CD14-positive monocyte (primary cell): ENCODE measurements at regions not wholly inside any gene's neighbourhood (a gene's known extent, or its start where the extent isn't known, plus 50 kb on each side); places are given as distances from the start of the nearest gene placed in this dataset.
"Not testable (repeated sequence)": the region's sequence is repeated elsewhere in the genome, so short reads cannot be mapped to it uniquely, and the experiment has no call there.

Source experiments
- DNase-seq, 3 donors: peaks; one replicate each; pipeline ENCODE4 v3.0.0-alpha.2; 2011 to 2022
- H2AFZ ChIP-seq: 2 replicates; pipeline ENCODE4 v1.6.0; 2012; ENCODE audit warnings: mild to moderate bottlenecking, low read depth, low read length, inconsistent platforms; ENCODE audit not compliant: insufficient read depth, poor library complexity, severe bottlenecking
- H3K27ac ChIP-seq, 2 donors: 1 replicate in 1 of 2; 2 replicates in 1 of 2; pipeline ENCODE4 v1.5.1; 2012 to 2013; ENCODE audit warnings: low read length in 2 of 2, control low read depth in 1 of 2, inconsistent platforms in 1 of 2, low read depth in 1 of 2, mild to moderate bottlenecking in 1 of 2
- H3K27me3 ChIP-seq, 2 donors: one replicate each; pipeline versions ENCODE4 v1.6.0 to v1.6.1; 2011 to 2013; ENCODE audit warnings: low read length in 2 of 2; ENCODE audit not compliant: control insufficient read depth in 2 of 2, insufficient read depth in 2 of 2
- H3K36me3 ChIP-seq, 2 donors: replicated peaks in 1 of 2; 1 replicate in 1 of 2; 2 replicates in 1 of 2; pipeline versions ENCODE4 v1.5.1 to v1.6.1; 2012 to 2013; ENCODE audit warnings: low read length in 2 of 2, control low read depth in 1 of 2, inconsistent platforms in 1 of 2, mild to moderate bottlenecking in 1 of 2; ENCODE audit not compliant: insufficient read depth in 2 of 2, control insufficient read depth in 1 of 2
- H3K4me1 ChIP-seq, 2 donors: 1 replicate in 1 of 2; 2 replicates in 1 of 2; pipeline versions ENCODE4 v1.5.1 to v1.6.1; 2012 to 2013; ENCODE audit warnings: low read length in 2 of 2, control low read depth in 1 of 2, inconsistent platforms in 1 of 2, mild to moderate bottlenecking in 1 of 2, moderate library complexity in 1 of 2; ENCODE audit not compliant: insufficient read depth in 2 of 2, control insufficient read depth in 1 of 2
- H3K4me2 ChIP-seq: replicated peaks from 2 replicates; pipeline ENCODE3; 2012; ENCODE audit warnings: low read length, moderate library complexity, mild to moderate bottlenecking; ENCODE audit not compliant: poor library complexity, severe bottlenecking; ENCODE audit errors: extremely low read depth
- H3K4me3 ChIP-seq, 3 experiments: fragments of 200-600 bp in 1 of 3; sonication (generic) in 1 of 3; replicated peaks in 1 of 3; 1 replicate in 2 of 3; 2 replicates in 1 of 3; pipeline ENCODE4 v1.5.1; 2011 to 2013; ENCODE audit warnings: low read length in 3 of 3, mild to moderate bottlenecking in 3 of 3, control low read depth in 2 of 3, low read depth in 2 of 3, inconsistent platforms in 1 of 3, moderate library complexity in 1 of 3
- H3K79me2 ChIP-seq: 2 replicates; pipeline ENCODE4 v1.6.0; 2012; ENCODE audit warnings: mild to moderate bottlenecking, control low read depth, inconsistent platforms, low read length, moderate library complexity; ENCODE audit not compliant: insufficient read depth
- H3K9ac ChIP-seq: 2 replicates; pipeline ENCODE4 v1.6.0; 2017; ENCODE audit warnings: low read length, mild to moderate bottlenecking; ENCODE audit not compliant: insufficient read depth, poor library complexity, severe bottlenecking
- H3K9me3 ChIP-seq, 2 donors: replicated peaks in 1 of 2; 1 replicate in 1 of 2; 2 replicates in 1 of 2; pipeline versions ENCODE4 v1.5.1 to v1.6.1; 2012 to 2013; ENCODE audit warnings: low read length in 2 of 2, control low read depth in 1 of 2; ENCODE audit not compliant: control insufficient read depth in 1 of 2, insufficient read depth in 1 of 2
- H4K20me1 ChIP-seq: 2 replicates; pipeline ENCODE4 v1.6.0; 2012; ENCODE audit warnings: mild to moderate bottlenecking, low read length, control low read depth, moderate library complexity; ENCODE audit not compliant: insufficient read depth
- H3K27ac Mint-ChIP-seq, 7 donors: one replicate each; pipeline ENCODE4 v1.8.0; 2020; ENCODE audit warnings: mild to moderate bottlenecking in 7 of 7, mixed read lengths in 7 of 7, moderate library complexity in 6 of 7, inconsistent platforms in 2 of 7
- H3K27me3 Mint-ChIP-seq, 3 donors: one replicate each; pipeline ENCODE4 v1.8.0; 2021 to 2022; ENCODE audit warnings: low read depth in 3 of 3, mild to moderate bottlenecking in 3 of 3, mixed read lengths in 3 of 3, moderate library complexity in 3 of 3, inconsistent platforms in 1 of 3
- H3K36me3 Mint-ChIP-seq, 2 donors: one replicate each; pipeline ENCODE4 v1.8.0; 2020; ENCODE audit warnings: mixed read lengths in 2 of 2, inconsistent platforms in 1 of 2, mild to moderate bottlenecking in 1 of 2
- H3K4me1 Mint-ChIP-seq: one replicate; pipeline ENCODE4 v1.8.0; 2020; ENCODE audit warnings: mild to moderate bottlenecking, mixed read lengths
- H3K4me3 Mint-ChIP-seq, 2 donors: one replicate each; pipeline ENCODE4 v1.8.0; 2020; ENCODE audit warnings: mild to moderate bottlenecking in 2 of 2, mixed read lengths in 2 of 2, moderate library complexity in 1 of 2
- H3K9me3 Mint-ChIP-seq, 7 donors: one replicate each; pipeline ENCODE4 v1.8.0; 2020 to 2022; ENCODE audit warnings: mixed read lengths in 7 of 7, mild to moderate bottlenecking in 6 of 7, moderate library complexity in 6 of 7, inconsistent platforms in 2 of 7
- CTCF ChIP-seq: fragments of 200-600 bp; IDR thresholded peaks from one replicate; pipeline ENCODE4 v1.8.0; 2022; ENCODE audit warnings: antibody characterized with exemption, mild to moderate bottlenecking
- WGBS: methylation state at CpG from one replicate; pipeline ENCODE4 v1.1.5; 2013; ENCODE audit warnings: missing lambda C conversion rate; ENCODE audit not compliant: insufficient coverage; 5-methylcytosine and 5-hydroxymethylcytosine counted together
- intact Hi-C, 2 donors: fragments of 100-400 bp; cut with micrococcal nuclease; formaldehyde crosslinking; loops; one replicate each; pipeline versions ENCODE4 v1.15.0 to v1.15.1; 2023

- H3K4me1 Mint-ChIP-seq = no peaks in the 10 kb centered on the region
- Histone ChIP-seq H4K20me1 (no peaks in the 10 kb centered on the region), H2AFZ (no peak overlapping the region), H3K4me3 (no peak overlapping the region), H3K27me3 (peaks cover 0 to 47% of the 10 kb centered on the region in 2 donors), H3K4me2 (no peak overlapping the region), H3K9ac (no peak overlapping the region), H3K27ac (no peak overlapping the region), H3K9me3 (no peaks in the 10 kb centered on the region), H3K4me1 (peaks cover 0 to under 1% of the 10 kb centered on the region in 2 donors), H3K36me3 (no peaks in the 10 kb centered on the region), H3K79me2 (no peaks in the 10 kb centered on the region)
- no peak for TF ChIP-seq CTCF
- 78% methylated on average over 11 of the region's 19 CpGs for WGBS
- H3K4me3 Mint-ChIP-seq = no peak overlapping the region
- intact Hi-C loops = no loop called here
- H3K9me3 Mint-ChIP-seq = peaks cover 0 to 3% (median 0%) of the 10 kb centered on the region in 7 donors
- no peaks in the 10 kb centered on the region for H3K36me3 Mint-ChIP-seq
- H3K27me3 Mint-ChIP-seq = peaks cover 26 to 60% (median 54%) of the 10 kb centered on the region in 3 donors
- DNase-seq = no peak
- H3K27ac Mint-ChIP-seq = no peak overlapping the region
These were observed 89.0 kb upstream of the SFSWAP start for GRCh38 chr12:131621701-131622421.

- intact Hi-C loops = no loop called here
- H3K36me3 Mint-ChIP-seq = no peaks in the 10 kb centered on the region
- H3K27me3 Mint-ChIP-seq = peaks cover 26 to 53% (median 50%) of the 10 kb centered on the region in 3 donors
- no peak for DNase-seq
- Histone ChIP-seq H3K9ac (no peak overlapping the region), H3K27ac (no peak overlapping the region), H2AFZ (no peak overlapping the region), H3K27me3 (peaks cover 0 to 47% of the 10 kb centered on the region in 2 donors), H3K4me2 (no peak overlapping the region), H3K4me1 (peaks cover 0 to 5% of the 10 kb centered on the region in 2 donors), H3K36me3 (no peaks in the 10 kb centered on the region), H3K9me3 (peaks cover 0 to under 1% of the 10 kb centered on the region in 2 donors), H3K4me3 (no peak overlapping the region), H3K79me2 (no peaks in the 10 kb centered on the region), H4K20me1 (no peaks in the 10 kb centered on the region)
- no peak overlapping the region for H3K27ac Mint-ChIP-seq
- no peak for TF ChIP-seq CTCF
- H3K9me3 Mint-ChIP-seq = peaks cover 0 to 6% (median 2%) of the 10 kb centered on the region in 7 donors
- no peaks in the 10 kb centered on the region for H3K4me1 Mint-ChIP-seq
- no peak overlapping the region for H3K4me3 Mint-ChIP-seq
- 81% methylated on average over 9 of the region's 14 CpGs for WGBS
These were observed 88.4 kb upstream of the SFSWAP start for GRCh38 chr12:131622422-131622955.

GRCh38 chr12:131623404-131624368, 87.2 kb upstream of the SFSWAP start:
- H3K4me3 Mint-ChIP-seq, H3K79me2 ChIP-seq, H3K4me1 Mint-ChIP-seq, H2AFZ ChIP-seq, H3K4me1 ChIP-seq, H3K9ac ChIP-seq, H3K9me3 ChIP-seq, H3K4me3 ChIP-seq, H3K27ac ChIP-seq, H3K4me2 ChIP-seq, H4K20me1 ChIP-seq, H3K9me3 Mint-ChIP-seq, H3K36me3 ChIP-seq, intact Hi-C loops, H3K27ac Mint-ChIP-seq, DNase-seq, H3K36me3 Mint-ChIP-seq: not testable (repeated sequence)
- WGBS = 95% methylated on average over 7 of the region's 15 CpGs
- peaks cover 0 to 40% of the 10 kb centered on the region in 2 donors for H3K27me3 ChIP-seq
- H3K27me3 Mint-ChIP-seq = peaks cover 26 to 48% (median 42%) of the 10 kb centered on the region in 3 donors
